ENCODE measurements at regions not wholly inside any gene's neighbourhood (a gene's known extent, or its start where the extent isn't known, plus 50 kb on each side); places are given as distances from the start of the nearest gene placed in this dataset.

DNA sequence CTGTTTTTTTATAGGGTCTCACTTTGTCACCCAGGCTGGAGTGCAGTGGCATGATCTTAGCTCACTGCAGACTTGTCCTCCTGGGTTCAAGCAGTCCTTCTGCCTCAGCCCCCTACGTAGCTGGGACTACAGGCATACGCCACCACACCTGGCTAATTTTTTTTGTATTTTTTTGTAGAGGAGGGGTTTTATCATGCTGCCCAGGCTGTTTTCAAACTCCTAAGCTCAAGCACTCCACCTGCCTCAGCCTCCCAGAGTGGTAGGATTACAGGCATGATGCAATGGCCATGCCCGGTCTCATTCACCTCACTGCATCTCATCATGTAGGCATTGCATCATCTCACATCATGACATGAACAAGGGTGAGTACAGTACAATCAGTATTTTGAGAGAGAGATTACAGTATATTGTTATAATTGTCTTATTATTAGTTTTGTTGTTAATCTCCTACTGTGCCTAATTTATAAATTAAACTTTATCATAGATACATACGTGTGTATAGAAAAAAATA, 74.3 kb upstream of the EOMES start:
- 84 to 86% (median 85%) methylated on average over 4 of the region's 4 CpGs for WGBS, 3 donors
- DNase-seq = no peak
- Histone ChIP-seq H3K27me3 (ENCODE audit: insufficient read depth in 3 of 3, low read length in 2 of 3) (no peaks in the 10 kb centered on the region), H3K9me3 (no peaks in the 10 kb centered on the region), H3K36me3 (ENCODE audit: insufficient read depth in 1 of 2, low read depth in 1 of 2) (no peaks in the 10 kb centered on the region), H3K4me3 (no peak overlapping the region), H3K27ac (no peak overlapping the region), H3K4me1 (no peaks in the 10 kb centered on the region)
- TF ChIP-seq CTCF (IDR thresholded peaks at IDR 0.05) = no peak
- intact Hi-C loops (cut with DNase I) = no loop called here
- ATAC-seq = no peak

- intact Hi-C loops (cut with DNase I) = no loop called here
- WGBS, 3 donors = 78 to 80% (median 80%) methylated on average over 6 of the region's 6 CpGs
- H3K4me1 ChIP-seq = no peaks in the 10 kb centered on the region
- H3K9me3 ChIP-seq = no peaks in the 10 kb centered on the region
- H3K27ac ChIP-seq = no peak overlapping the region
- H3K36me3 ChIP-seq (ENCODE audit: insufficient read depth in 1 of 2, low read depth in 1 of 2) = no peaks in the 10 kb centered on the region
- H3K27me3 ChIP-seq (ENCODE audit: insufficient read depth in 3 of 3, low read length in 2 of 3) = no peaks in the 10 kb centered on the region
- no peak for ATAC-seq
- DNase-seq = no peak
- H3K4me3 ChIP-seq = no peak overlapping the region
- TF ChIP-seq CTCF (IDR thresholded peaks at IDR 0.05) = no peak
Observed at GRCh38 chr3:27797773-27798172, 75.7 kb upstream of the EOMES start.

- DNase-seq = no peak
- Histone ChIP-seq H3K4me3 (no peak overlapping the region), H3K4me1 (no peaks in the 10 kb centered on the region), H3K9me3 (no peaks in the 10 kb centered on the region), H3K27me3 (ENCODE audit: insufficient read depth in 3 of 3, low read length in 2 of 3) (no peaks in the 10 kb centered on the region), H3K27ac (no peak overlapping the region), H3K36me3 (ENCODE audit: insufficient read depth in 1 of 2, low read depth in 1 of 2) (no peaks in the 10 kb centered on the region)
- ATAC-seq = no peak
- intact Hi-C loops (cut with DNase I) = no loop called here
- 75 to 78% (median 77%) methylated on average over 3 of the region's 3 CpGs for WGBS, 3 donors
- TF ChIP-seq CTCF (IDR thresholded peaks at IDR 0.05) = no peak
Observed at GRCh38 chr3:27800261-27800660, 78.1 kb upstream of the EOMES start.

- H3K4me3 ChIP-seq = no peak overlapping the region
- H3K27me3 ChIP-seq (ENCODE audit: insufficient read depth in 3 of 3, low read length in 2 of 3) = no peaks in the 10 kb centered on the region
- intact Hi-C loops (cut with DNase I) = no loop called here
- WGBS, 3 donors = 84 to 90% (median 86%) methylated on average over 2 of the region's 2 CpGs
- no peaks in the 10 kb centered on the region for H3K36me3 ChIP-seq (ENCODE audit: insufficient read depth in 1 of 2, low read depth in 1 of 2)
- ATAC-seq (no peak), DNase-seq (no peak)
- H3K9me3 ChIP-seq = no peaks in the 10 kb centered on the region
- H3K27ac ChIP-seq = no peak overlapping the region
- H3K4me1 ChIP-seq = no peaks in the 10 kb centered on the region
- TF ChIP-seq CTCF (IDR thresholded peaks at IDR 0.05) = no peak
Observed at GRCh38 chr3:27802425-27802824, 80.3 kb upstream of the EOMES start.

DNA sequence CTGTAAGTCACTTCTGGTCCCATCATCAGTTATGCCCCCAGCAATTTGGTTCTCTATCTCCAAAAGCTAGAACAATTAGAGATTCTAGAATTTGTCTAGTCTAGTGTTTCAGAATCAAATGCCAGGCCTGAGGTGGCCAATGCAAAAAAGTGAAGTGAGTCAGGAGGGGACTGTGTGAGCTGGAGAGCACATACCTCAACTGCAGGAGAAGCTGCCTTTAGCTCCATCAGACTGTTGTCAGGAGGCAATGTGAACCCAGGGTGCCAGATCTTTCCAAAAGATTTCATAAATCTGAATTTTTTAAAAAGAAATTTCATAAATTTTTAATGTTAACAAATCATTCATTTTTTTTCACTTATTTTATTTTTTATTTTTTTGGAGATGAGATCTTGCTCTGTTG, 80.7 kb upstream of the EOMES start:
- H3K4me3 ChIP-seq = no peak overlapping the region
- H3K27me3 ChIP-seq (ENCODE audit: insufficient read depth in 3 of 3, low read length in 2 of 3) = no peaks in the 10 kb centered on the region

More for the DNA sequence above, 80.7 kb upstream of the EOMES start:
- intact Hi-C loops (cut with DNase I) = no loop called here
- Histone ChIP-seq H3K4me1 (no peaks in the 10 kb centered on the region), H3K27ac (no peak overlapping the region), H3K36me3 (ENCODE audit: insufficient read depth in 1 of 2, low read depth in 1 of 2) (no peaks in the 10 kb centered on the region), H3K9me3 (no peaks in the 10 kb centered on the region)
- TF ChIP-seq CTCF (IDR thresholded peaks at IDR 0.05) = no peak
- ATAC-seq = no peak
- DNase-seq = no peak
